SIG-M5 treated with dmso at 0.1 percent for 504 hours (cell line): ENCODE measurements at regions not wholly inside any gene's neighbourhood (a gene's known extent, or its start where the extent isn't known, plus 50 kb on each side); places are given as distances from the start of the nearest gene placed in this dataset.
"Not testable (repeated sequence)": the region's sequence is repeated elsewhere in the genome, so short reads cannot be mapped to it uniquely, and the experiment has no call there.

Experiments used
- DNase-seq: peaks from one replicate; lab custom pipeline; 2025; ENCODE audit not compliant: unreplicated experiment; lab: John Stamatoyannopoulos, UW

- no peak for DNase-seq
Observed at GRCh38 chr10:22825841-22826240, 102.0 kb upstream of the ARMC3 start.

GRCh38 chr10:22824984-22825383, 102.9 kb upstream of the ARMC3 start:
- DNase-seq: no peak

GRCh38 chr10:22824520-22824919, 103.3 kb upstream of the ARMC3 start:
- no peak for DNase-seq

- no peak for DNase-seq
Observed at GRCh38 chr10:22823109-22823508, 104.7 kb upstream of the ARMC3 start.

- DNase-seq: not testable (repeated sequence)
Observed at GRCh38 chr10:22821921-22822320, 105.9 kb upstream of the ARMC3 start.

- DNase-seq: no peak
Observed at GRCh38 chr10:22821501-22821900, 106.4 kb upstream of the ARMC3 start.

- no peak for DNase-seq
Observed at GRCh38 chr10:22816298-22816653, 101.9 kb upstream of the PIP4K2A start.

GRCh38 chr10:22810643-22811465, 96.5 kb upstream of the PIP4K2A start:
- no peak for DNase-seq

GRCh38 chr10:22807238-22807637, 92.9 kb upstream of the PIP4K2A start:
- no peak for DNase-seq

- DNase-seq: no peak
Observed at GRCh38 chr10:22805304-22805703, 90.9 kb upstream of the PIP4K2A start.

GRCh38 chr10:22803261-22803885, 89.0 kb upstream of the PIP4K2A start:
- no peak for DNase-seq

- DNase-seq: no peak
Observed at GRCh38 chr10:22801785-22802184, 87.4 kb upstream of the PIP4K2A start.

GRCh38 chr10:22797796-22798195, 83.4 kb upstream of the PIP4K2A start:
- DNase-seq: not testable (repeated sequence)

GRCh38 chr10:22795546-22795945, 81.2 kb upstream of the PIP4K2A start:
- DNase-seq: no peak

- DNase-seq: no peak
Observed at GRCh38 chr10:22792161-22792560, 77.8 kb upstream of the PIP4K2A start.

GRCh38 chr10:22791665-22792064, 77.3 kb upstream of the PIP4K2A start:
- no peak for DNase-seq

GRCh38 chr10:22784668-22785067, 70.3 kb upstream of the PIP4K2A start:
- DNase-seq: no peak

GRCh38 chr10:22783807-22784206, 69.4 kb upstream of the PIP4K2A start:
- DNase-seq: no peak

- DNase-seq: no peak
Observed at GRCh38 chr10:22780474-22780885, 66.1 kb upstream of the PIP4K2A start.

GRCh38 chr10:22779331-22780019, 65.1 kb upstream of the PIP4K2A start:
- DNase-seq: no peak

- DNase-seq: no peak
Observed at GRCh38 chr10:22774102-22774501, 59.7 kb upstream of the PIP4K2A start.

- DNase-seq: not testable (repeated sequence)
Observed at GRCh38 chr10:22771631-22772030, 57.3 kb upstream of the PIP4K2A start.
